Common myeloid progenitor, CD34-positive (primary cell): ENCODE measurements at regions not wholly inside any gene's neighbourhood (a gene's known extent, or its start where the extent isn't known, plus 50 kb on each side); places are given as distances from the start of the nearest gene placed in this dataset.
A peak's percentile ranks its signal among the peaks of the same experiment; 100 is the strongest.
"Not testable (repeated sequence)": the region's sequence is repeated elsewhere in the genome, so short reads cannot be mapped to it uniquely, and the experiment has no call there.

Experiments
- CTCF ChIA-PET: fragments of 350-600 bp; sonication (Branson Sonifier 250); formaldehyde crosslinking; loops from one replicate; lab custom pipeline; 2021; ENCODE audit warnings: antibody characterized with exemption; lab: Charles Lee
- POLR2A ChIA-PET: fragments of 350-600 bp; sonication (Branson Sonifier 250); formaldehyde crosslinking; loops from one replicate; lab custom pipeline; 2021; ENCODE audit warnings: antibody characterized with exemption; lab: Charles Lee
- DNase-seq, 3 donors: peaks; one replicate each; pipeline versions ENCODE4 v3.0.0 to v3.0.0-alpha.2; 2013
- H3K27ac ChIP-seq, 2 experiments: 1 replicate in 1 of 2; 2 replicates in 1 of 2; pipeline ENCODE4 v1.7.0; 2013; ENCODE audit warnings: inconsistent platforms in 2 of 2, low read length in 2 of 2, mild to moderate bottlenecking in 2 of 2, low read depth in 1 of 2, moderate library complexity in 1 of 2; ENCODE audit not compliant: severe bottlenecking in 2 of 2, insufficient read depth in 1 of 2, poor library complexity in 1 of 2
- H3K27me3 ChIP-seq, 5 experiments: replicated peaks in 2 of 5; 1 replicate in 3 of 5; 2 replicates in 2 of 5; pipeline versions ENCODE4 v1.6.1 to v1.7.0; 2013; ENCODE audit warnings: low read length in 4 of 5, mild to moderate bottlenecking in 2 of 5, moderate library complexity in 2 of 5, inconsistent platforms in 1 of 5; ENCODE audit not compliant: insufficient read depth in 5 of 5, control insufficient read depth in 4 of 5
- H3K36me3 ChIP-seq, 4 experiments: 1 replicate in 2 of 4; 2 replicates in 2 of 4; pipeline versions ENCODE4 v1.6.1 to v1.7.0; 2013; ENCODE audit warnings: low read length in 3 of 4, control low read depth in 1 of 4, mild to moderate bottlenecking in 1 of 4; ENCODE audit not compliant: control insufficient read depth in 4 of 4, insufficient read depth in 4 of 4
- H3K4me1 ChIP-seq, 4 experiments: 1 replicate in 3 of 4; 2 replicates in 1 of 4; pipeline versions ENCODE4 v1.6.1 to v1.7.1; 2013; ENCODE audit warnings: low read length in 3 of 4, mild to moderate bottlenecking in 3 of 4, control low read depth in 1 of 4, inconsistent platforms in 1 of 4, moderate library complexity in 1 of 4; ENCODE audit not compliant: control insufficient read depth in 4 of 4, insufficient read depth in 4 of 4; ENCODE audit errors: control extremely low read depth in 1 of 4
- H3K4me3 ChIP-seq, 7 experiments: 1 replicate in 4 of 7; 2 replicates in 3 of 7; pipeline versions ENCODE4 v1.5.1 to v1.7.0; 2013; ENCODE audit warnings: mild to moderate bottlenecking in 7 of 7, low read length in 6 of 7, moderate library complexity in 6 of 7, inconsistent platforms in 2 of 7, low read depth in 2 of 7, control low read depth in 1 of 7; ENCODE audit not compliant: insufficient read depth in 4 of 7, control insufficient read depth in 1 of 7; ENCODE audit errors: extremely low read depth in 1 of 7
- H3K9me3 ChIP-seq, 5 experiments: 1 replicate in 4 of 5; 2 replicates in 1 of 5; pipeline versions ENCODE4 v1.6.1 to v1.7.1; 2013; ENCODE audit warnings: low read length in 4 of 5, mild to moderate bottlenecking in 2 of 5, inconsistent platforms in 1 of 5, low read depth in 1 of 5, moderate library complexity in 1 of 5; ENCODE audit not compliant: control insufficient read depth in 4 of 5, insufficient read depth in 2 of 5; ENCODE audit errors: control extremely low read depth in 1 of 5
- WGBS: methylation state at CpG from one replicate; pipeline ENCODE4 v1.1.5; 2013; ENCODE audit not compliant: insufficient coverage; 5-methylcytosine and 5-hydroxymethylcytosine counted together

- H3K36me3 ChIP-seq, H3K27me3 ChIP-seq, DNase-seq, CTCF ChIA-PET, H3K27ac ChIP-seq, H3K4me3 ChIP-seq, H3K9me3 ChIP-seq, POLR2A ChIA-PET, H3K4me1 ChIP-seq: not testable (repeated sequence)
- 90% methylated on average over 2 of the region's 4 CpGs for WGBS
Measured at GRCh38 chr18:30772170-30772569, 270.4 kb downstream of the DSC3 start.

GRCh38 chr18:30766053-30766452, 276.5 kb downstream of the DSC3 start:
- no peaks in the 10 kb centered on the region for H3K9me3 ChIP-seq
- ChIA-PET CTCF (no interaction called here), POLR2A (no interaction called here)
- no peak overlapping the region for H3K27ac ChIP-seq
- H3K4me3 ChIP-seq, result no peak overlapping the region
- DNase-seq, result no peak
- H3K4me1 ChIP-seq, result no peaks in the 10 kb centered on the region
- WGBS, result no CpG with 5 or more reads among the region's 1 CpG
- H3K27me3 ChIP-seq, result no peaks in the 10 kb centered on the region
- H3K36me3 ChIP-seq, result no peaks in the 10 kb centered on the region

- DNase-seq, result no peak
- POLR2A ChIA-PET, result no interaction called here
- H3K36me3 ChIP-seq, result no peaks in the 10 kb centered on the region
- CTCF ChIA-PET, result interaction anchor here (1.2 kb wide), 1 partner anchor 8 kb away, joined by 3 read pairs; no protein-coding TSS in a partner anchor
- H3K4me1 ChIP-seq, result no peaks in the 10 kb centered on the region
- WGBS, result 100% methylated on average over 1 of the region's 4 CpGs
- no peaks in the 10 kb centered on the region for H3K27me3 ChIP-seq
- H3K4me3 ChIP-seq, result no peak overlapping the region
- no peak overlapping the region for H3K27ac ChIP-seq
- no peaks in the 10 kb centered on the region for H3K9me3 ChIP-seq
Measured at GRCh38 chr18:30765247-30765646, 277.3 kb downstream of the DSC3 start.

GRCh38 chr18:30763902-30764350, 278.6 kb downstream of the DSC3 start:
- DNase-seq, result no peak
- no peaks in the 10 kb centered on the region for H3K9me3 ChIP-seq

GRCh38 chr18:30754846-30755245, 287.7 kb downstream of the DSC3 start:
- Histone ChIP-seq H3K27ac (no peak overlapping the region), H3K4me3 (no peak overlapping the region), H3K4me1 (no peaks in the 10 kb centered on the region), H3K9me3 (no peaks in the 10 kb centered on the region), H3K27me3 (no peaks in the 10 kb centered on the region), H3K36me3 (no peaks in the 10 kb centered on the region)
- CTCF ChIA-PET, result no interaction called here
- no peak for DNase-seq
- POLR2A ChIA-PET, result no interaction called here

More at GRCh38 chr18:30763902-30764350, 278.6 kb downstream of the DSC3 start:
- Histone ChIP-seq H3K27ac (no peak overlapping the region), H3K27me3 (no peaks in the 10 kb centered on the region), H3K4me1 (no peaks in the 10 kb centered on the region), H3K36me3 (no peaks in the 10 kb centered on the region), H3K4me3 (no peak overlapping the region)
- WGBS, result no CpG with 5 or more reads among the region's 3 CpGs
- ChIA-PET POLR2A (no interaction called here), CTCF (interaction anchor here (1.2 kb wide), 1 partner anchor 9 kb away, joined by 3 read pairs; no protein-coding TSS in a partner anchor)

GRCh38 chr18:30748541-30748940, 294.0 kb downstream of the DSC3 start:
- H3K9me3 ChIP-seq, result no peaks in the 10 kb centered on the region
- H3K4me1 ChIP-seq, result no peaks in the 10 kb centered on the region
- peak in 2 of 3 donors; percentile 0 to 3 for DNase-seq
- no peaks in the 10 kb centered on the region for H3K36me3 ChIP-seq
- H3K4me3 ChIP-seq, result no peak overlapping the region
- no peak overlapping the region for H3K27ac ChIP-seq
- WGBS, result 0% methylated on average over 1 of the region's 5 CpGs
- H3K27me3 ChIP-seq, result no peaks in the 10 kb centered on the region
- POLR2A ChIA-PET, result no interaction called here
- CTCF ChIA-PET, result no interaction called here

GRCh38 chr18:30746224-30746623, 296.3 kb downstream of the DSC3 start:
- Histone ChIP-seq H3K36me3 (no peaks in the 10 kb centered on the region), H3K27ac (no peak overlapping the region), H3K4me1 (no peaks in the 10 kb centered on the region), H3K4me3 (no peak overlapping the region), H3K27me3 (no peaks in the 10 kb centered on the region), H3K9me3 (no peaks in the 10 kb centered on the region)
- CTCF ChIA-PET, result no interaction called here
- POLR2A ChIA-PET, result no interaction called here
- no peak for DNase-seq
